PFSK-1 (cell line): ENCODE measurements at regions not wholly inside any gene's neighbourhood (a gene's known extent, or its start where the extent isn't known, plus 50 kb on each side); places are given as distances from the start of the nearest gene placed in this dataset.

Experiments
- FOXP2 ChIP-seq: optimal IDR thresholded peaks from 2 replicates; pipeline ENCODE3; 2011; ENCODE audit warnings: borderline replicate concordance, control low read depth, inconsistent platforms; ENCODE audit not compliant: insufficient read depth; ENCODE audit errors: extremely low read length, extremely low read depth
- POLR2AphosphoS5 ChIP-seq: IDR thresholded peaks from 2 replicates; pipeline ENCODE4 v1.6.1; 2012; ENCODE audit warnings: low read depth, mild to moderate bottlenecking, control low read depth, low read length, moderate library complexity
- SIN3A ChIP-seq: IDR thresholded peaks from 2 replicates; pipeline ENCODE4 v1.6.1; 2012; ENCODE audit warnings: mild to moderate bottlenecking, low read length, moderate library complexity, borderline replicate concordance; ENCODE audit not compliant: insufficient read depth
- TAF1 ChIP-seq: IDR thresholded peaks from 2 replicates; pipeline ENCODE4 v1.6.1; 2012; ENCODE audit warnings: low read length, control low read depth, borderline replicate concordance; ENCODE audit not compliant: insufficient read depth
- TF ChIP-seq, protein P1 (sequence below), 2 experiments: IDR thresholded peaks; 2 replicates each; pipeline versions ENCODE4 v1.6.1 to v1.8.0; 2011 to 2012; ENCODE audit warnings: low read depth in 2 of 2, low read length in 2 of 2, control low read depth in 1 of 2, inconsistent platforms in 1 of 2, mild to moderate bottlenecking in 1 of 2, moderate library complexity in 1 of 2; ENCODE audit not compliant: insufficient read depth in 1 of 2

DNA sequence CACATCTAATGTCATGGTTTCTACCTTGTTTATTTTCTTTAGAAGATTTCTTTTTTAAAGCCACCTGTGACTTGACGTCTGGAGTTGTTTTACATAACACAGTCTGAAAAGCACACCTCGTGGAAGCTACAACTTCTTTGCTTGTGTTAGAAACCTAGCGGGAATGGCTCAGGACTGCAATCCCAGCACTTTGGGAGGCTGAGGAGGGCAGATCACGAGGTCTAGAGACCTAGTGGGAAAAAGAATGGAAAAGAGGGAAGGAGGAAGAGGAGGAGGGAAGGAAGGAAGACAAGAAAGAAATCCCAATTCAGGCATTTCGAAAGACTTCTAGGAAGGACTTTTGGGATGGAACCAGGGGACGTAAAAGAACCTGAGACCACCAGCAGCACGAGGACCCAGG lies 146.3 kb upstream of the CELF2 start:
- TF ChIP-seq SIN3A (no peak), TAF1 (no peak), POLR2AphosphoS5 (no peak), FOXP2 (no peak)
- TF ChIP-seq, protein P1, sequence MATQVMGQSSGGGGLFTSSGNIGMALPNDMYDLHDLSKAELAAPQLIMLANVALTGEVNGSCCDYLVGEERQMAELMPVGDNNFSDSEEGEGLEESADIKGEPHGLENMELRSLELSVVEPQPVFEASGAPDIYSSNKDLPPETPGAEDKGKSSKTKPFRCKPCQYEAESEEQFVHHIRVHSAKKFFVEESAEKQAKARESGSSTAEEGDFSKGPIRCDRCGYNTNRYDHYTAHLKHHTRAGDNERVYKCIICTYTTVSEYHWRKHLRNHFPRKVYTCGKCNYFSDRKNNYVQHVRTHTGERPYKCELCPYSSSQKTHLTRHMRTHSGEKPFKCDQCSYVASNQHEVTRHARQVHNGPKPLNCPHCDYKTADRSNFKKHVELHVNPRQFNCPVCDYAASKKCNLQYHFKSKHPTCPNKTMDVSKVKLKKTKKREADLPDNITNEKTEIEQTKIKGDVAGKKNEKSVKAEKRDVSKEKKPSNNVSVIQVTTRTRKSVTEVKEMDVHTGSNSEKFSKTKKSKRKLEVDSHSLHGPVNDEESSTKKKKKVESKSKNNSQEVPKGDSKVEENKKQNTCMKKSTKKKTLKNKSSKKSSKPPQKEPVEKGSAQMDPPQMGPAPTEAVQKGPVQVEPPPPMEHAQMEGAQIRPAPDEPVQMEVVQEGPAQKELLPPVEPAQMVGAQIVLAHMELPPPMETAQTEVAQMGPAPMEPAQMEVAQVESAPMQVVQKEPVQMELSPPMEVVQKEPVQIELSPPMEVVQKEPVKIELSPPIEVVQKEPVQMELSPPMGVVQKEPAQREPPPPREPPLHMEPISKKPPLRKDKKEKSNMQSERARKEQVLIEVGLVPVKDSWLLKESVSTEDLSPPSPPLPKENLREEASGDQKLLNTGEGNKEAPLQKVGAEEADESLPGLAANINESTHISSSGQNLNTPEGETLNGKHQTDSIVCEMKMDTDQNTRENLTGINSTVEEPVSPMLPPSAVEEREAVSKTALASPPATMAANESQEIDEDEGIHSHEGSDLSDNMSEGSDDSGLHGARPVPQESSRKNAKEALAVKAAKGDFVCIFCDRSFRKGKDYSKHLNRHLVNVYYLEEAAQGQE (IDR thresholded peaks at IDR 0.05; ENCODE audit: insufficient read depth in 1 of 2, low read depth in 2 of 2, low read length in 2 of 2): no peak

DNA sequence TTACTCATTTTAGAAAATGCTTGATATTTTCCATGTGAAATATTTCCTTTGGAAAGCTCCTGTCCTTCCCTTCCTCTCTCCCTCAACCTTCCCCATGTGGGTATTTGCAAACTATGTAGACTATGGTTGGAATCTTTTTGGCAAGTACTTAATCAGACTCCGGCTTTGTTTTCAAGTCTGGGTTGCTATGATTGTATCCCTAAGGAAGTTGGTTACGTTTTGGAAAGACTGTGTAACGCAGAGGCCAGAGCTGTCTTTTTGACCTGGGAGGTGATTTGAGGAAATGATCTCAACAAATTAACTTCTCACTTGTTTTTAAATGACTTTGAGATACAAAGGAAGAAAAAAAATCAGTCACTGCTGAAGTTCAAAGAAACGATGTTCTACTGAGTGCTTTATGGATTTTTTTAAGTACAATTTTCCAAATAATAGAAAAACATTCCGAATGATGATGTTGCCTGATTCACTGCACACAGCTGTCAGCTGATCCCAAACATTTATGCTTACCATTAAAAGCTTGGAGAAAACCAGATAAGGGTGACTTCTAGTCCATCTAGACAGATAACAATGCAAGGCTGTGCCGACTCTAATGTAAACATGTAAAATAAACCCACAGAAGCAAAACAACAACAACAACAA lies 145.5 kb upstream of the CELF2 start:
- TF ChIP-seq, protein P1 (IDR thresholded peaks at IDR 0.05; ENCODE audit: insufficient read depth in 1 of 2, low read depth in 2 of 2, low read length in 2 of 2): no peak
- TF ChIP-seq FOXP2 (no peak), SIN3A (no peak), TAF1 (no peak), POLR2AphosphoS5 (no peak)

DNA sequence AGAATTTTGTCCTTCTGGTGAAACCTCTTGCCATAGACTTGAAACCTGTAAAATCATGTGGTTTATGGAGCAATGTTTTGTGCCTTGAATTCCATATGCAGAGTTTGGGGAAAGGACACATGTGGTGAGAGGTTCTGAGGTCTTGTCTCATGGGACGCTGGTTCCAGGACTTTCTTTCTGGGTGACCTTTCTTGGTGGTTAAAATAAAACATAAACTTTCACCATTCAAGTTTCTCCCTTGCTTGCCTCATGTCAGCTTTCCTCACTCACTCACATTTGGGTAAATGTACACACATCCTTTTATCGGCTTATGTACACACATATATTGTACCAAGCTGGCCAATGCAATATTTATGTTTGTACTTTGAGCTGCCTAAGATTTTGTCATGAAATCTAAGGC lies 144.9 kb upstream of the CELF2 start:
- TF ChIP-seq TAF1 (no peak), POLR2AphosphoS5 (no peak), FOXP2 (no peak), SIN3A (no peak)
- TF ChIP-seq, protein P1 (IDR thresholded peaks at IDR 0.05; ENCODE audit: insufficient read depth in 1 of 2, low read depth in 2 of 2, low read length in 2 of 2): no peak

DNA sequence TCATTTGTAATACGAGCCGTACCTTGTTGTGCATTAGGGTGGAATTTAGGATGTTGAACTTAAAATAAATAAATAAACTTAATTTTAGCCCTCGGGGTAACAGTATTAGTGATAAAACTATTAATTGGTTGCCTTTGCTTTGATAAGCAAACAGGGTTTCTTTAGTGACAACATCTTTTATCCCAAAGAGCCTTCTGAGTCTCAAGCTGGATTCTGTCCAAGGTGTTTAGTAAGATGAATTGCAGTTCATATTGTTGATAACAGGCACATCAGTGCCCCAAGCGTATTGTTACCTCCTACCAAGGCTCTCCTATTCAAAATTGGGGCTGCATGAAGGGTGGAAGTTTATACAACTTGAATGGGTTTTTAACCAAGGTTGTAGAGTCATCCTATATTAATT lies 144.4 kb upstream of the CELF2 start:
- no peak for TF ChIP-seq POLR2AphosphoS5

DNA sequence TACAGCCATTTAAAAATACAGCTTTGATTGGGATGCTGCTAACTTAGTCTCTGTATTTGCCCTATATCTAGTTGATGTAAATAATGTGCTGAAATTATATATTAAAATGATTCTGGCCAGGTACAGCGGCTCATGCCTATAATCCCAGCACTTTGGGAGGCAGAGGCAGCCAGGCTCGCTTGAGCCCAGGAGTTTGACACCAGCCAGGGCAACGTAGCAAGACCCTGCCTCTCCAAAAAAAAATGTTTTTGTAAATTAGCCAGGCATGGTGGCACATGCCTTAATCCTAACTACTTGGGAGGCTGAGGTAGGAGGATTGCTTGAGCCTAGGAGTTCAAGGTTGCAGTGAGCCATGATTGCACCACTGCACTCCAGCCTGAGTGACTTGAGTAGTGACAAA lies 143.8 kb upstream of the CELF2 start:
- no peak for TF ChIP-seq TAF1
- no peak for TF ChIP-seq FOXP2
- TF ChIP-seq SIN3A: no peak
- TF ChIP-seq POLR2AphosphoS5: no peak
- TF ChIP-seq, protein P1 (IDR thresholded peaks at IDR 0.05; ENCODE audit: insufficient read depth in 1 of 2, low read depth in 2 of 2, low read length in 2 of 2): no peak
